Activated CD4-positive, alpha-beta T cell treated with anti-CD3 and anti-CD28 coated beads, Interleukin-2, amount 50 U/mL, for 4 hours (primary cell): ENCODE measurements at regions not wholly inside any gene's neighbourhood (a gene's known extent, or its start where the extent isn't known, plus 50 kb on each side); places are given as distances from the start of the nearest gene placed in this dataset.

Source experiments
- DNase-seq, 2 experiments: peaks; one replicate each; pipeline ENCODE4 v3.0.0-alpha.2; 2020

DNA sequence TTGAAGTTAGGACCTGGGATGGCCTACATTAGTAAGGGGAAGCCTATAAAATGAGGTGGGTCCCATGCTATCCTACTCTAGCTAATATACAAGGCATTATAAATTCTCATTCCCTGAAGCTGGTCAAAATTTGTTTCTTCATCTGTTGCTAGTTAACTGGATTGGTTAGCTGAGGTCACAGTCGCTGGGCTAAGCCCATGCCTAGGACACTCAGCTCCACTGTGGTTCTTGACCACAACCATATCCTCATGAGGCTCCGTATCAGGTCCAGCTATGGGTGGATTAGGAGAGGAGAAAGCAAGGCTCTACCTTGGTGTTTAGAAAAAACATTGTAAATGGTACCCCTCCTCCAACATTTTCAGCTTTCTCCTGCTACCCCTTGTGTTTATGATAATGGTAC, 52.8 kb upstream of the RAI14 start:
- DNase-seq, result no peak

DNA sequence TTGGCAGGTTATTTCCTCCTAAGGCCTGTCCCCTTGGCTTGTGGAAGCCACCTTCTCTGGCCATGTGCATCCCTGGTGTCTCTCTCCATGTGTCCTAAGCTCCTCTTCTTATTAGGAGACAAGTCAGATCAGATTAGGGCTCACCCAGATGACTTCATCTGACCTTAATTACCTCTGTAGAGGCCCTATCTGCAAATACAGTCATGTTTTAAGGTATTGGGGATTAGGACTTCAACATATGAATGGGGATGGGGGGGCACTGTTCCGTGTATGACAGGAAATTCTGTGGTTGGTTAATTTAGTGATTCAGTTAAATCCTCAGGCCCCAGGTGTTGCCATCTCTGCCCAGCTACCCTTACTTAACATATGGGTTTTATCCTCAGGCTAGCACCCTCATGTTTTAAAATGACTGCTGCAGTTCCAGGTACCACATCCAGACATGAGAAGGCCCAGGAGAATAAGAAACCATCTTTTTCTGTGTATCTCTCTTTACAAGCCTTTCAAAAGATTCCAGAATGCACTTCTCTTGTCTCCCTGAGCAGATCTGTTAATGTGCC, 51.9 kb upstream of the RAI14 start:
- DNase-seq, result no peak

- no peak for DNase-seq
These were observed 50.0 kb upstream of the RAI14 start for GRCh38 chr5:34606101-34606500.
